WTC11 (cell line): ENCODE measurements at regions not wholly inside any gene's neighbourhood (a gene's known extent, or its start where the extent isn't known, plus 50 kb on each side); places are given as distances from the start of the nearest gene placed in this dataset.

ENCODE experiments used
- ATF1 ChIP-seq: sonication (generic); formaldehyde crosslinking; IDR thresholded peaks from 2 replicates; pipeline ENCODE4 v1.8.1; 2023; ENCODE audit warnings: mild to moderate bottlenecking, moderate library complexity, missing genetic modification reagents
- ATF2 ChIP-seq: sonication (generic); formaldehyde crosslinking; IDR thresholded peaks from 2 replicates; pipeline ENCODE4 v1.8.1; 2022; ENCODE audit warnings: low read depth, missing genetic modification reagents, borderline replicate concordance
- CREB1 ChIP-seq: sonication (generic); formaldehyde crosslinking; IDR thresholded peaks from 2 replicates; pipeline ENCODE4 v1.8.0; 2023; ENCODE audit warnings: mild to moderate bottlenecking, missing genetic modification reagents
- CTCF ChIP-seq: fragments of 200-600 bp; IDR thresholded peaks from 2 replicates; pipeline ENCODE4 v1.8.0; 2022; ENCODE audit warnings: antibody characterized with exemption
- E2F1 ChIP-seq: sonication (generic); formaldehyde crosslinking; IDR thresholded peaks from 2 replicates; pipeline ENCODE4 v1.8.0; 2022; ENCODE audit warnings: mild to moderate bottlenecking, missing genetic modification reagents
- ESRRA ChIP-seq: sonication (generic); formaldehyde crosslinking; IDR thresholded peaks from 2 replicates; pipeline ENCODE4 v1.8.1; 2022; ENCODE audit warnings: mild to moderate bottlenecking, missing genetic modification reagents, borderline replicate concordance
- FOXP1 ChIP-seq: sonication (generic); formaldehyde crosslinking; IDR thresholded peaks from 2 replicates; pipeline ENCODE4 v1.8.0; 2022; ENCODE audit warnings: missing genetic modification reagents, mild to moderate bottlenecking, moderate library complexity, borderline replicate concordance
- FOXP4 ChIP-seq: sonication (generic); formaldehyde crosslinking; IDR thresholded peaks from 2 replicates; pipeline ENCODE4 v1.8.0; 2022; ENCODE audit warnings: mild to moderate bottlenecking, missing genetic modification reagents
- MAX ChIP-seq: sonication (generic); formaldehyde crosslinking; IDR thresholded peaks from 2 replicates; pipeline ENCODE4 v1.8.0; 2022; ENCODE audit warnings: mild to moderate bottlenecking, missing genetic modification reagents
- USF2 ChIP-seq: sonication (generic); formaldehyde crosslinking; IDR thresholded peaks from 2 replicates; pipeline ENCODE4 v1.8.1; 2023; ENCODE audit warnings: mild to moderate bottlenecking, missing genetic modification reagents, moderate library complexity
- ZNF423 ChIP-seq: fragments of 250-450 bp; sonication (Bioruptor Pico); IDR thresholded peaks from 2 replicates; pipeline ENCODE4 v2.1.2; 2022; ENCODE audit warnings: mild to moderate bottlenecking, moderate library complexity
- ZNF532 ChIP-seq: fragments of 250-450 bp; sonication (Bioruptor Pico); IDR thresholded peaks from 2 replicates; pipeline ENCODE4 v1.9.0; 2021; ENCODE audit warnings: mild to moderate bottlenecking, borderline replicate concordance

GRCh38 chrY:19274076-19274475 is 470.4 kb downstream of the KDM5D start:
- TF ChIP-seq ZNF532 (CRISPR knock-in tag) (no peak), ZNF423 (CRISPR knock-in tag) (no peak), CTCF (no peak), MAX (no peak), ATF1 (CRISPR knock-in tag) (no peak), FOXP1 (CRISPR knock-in tag) (no peak), ATF2 (CRISPR knock-in tag) (no peak), ESRRA (CRISPR knock-in tag) (no peak), FOXP4 (CRISPR knock-in tag) (no peak), USF2 (CRISPR knock-in tag) (no peak), E2F1 (CRISPR knock-in tag) (no peak), CREB1 (CRISPR knock-in tag) (no peak)
